Sigmoid colon (tissue), 4 donors: ENCODE measurements at regions not wholly inside any gene's neighbourhood (a gene's known extent, or its start where the extent isn't known, plus 50 kb on each side); places are given as distances from the start of the nearest gene placed in this dataset.

Source experiments
- EP300 ChIP-seq, 4 donors: sonication (generic); formaldehyde crosslinking; IDR thresholded peaks; one replicate each; pipeline ENCODE4 v1.6.1; 2017; ENCODE audit warnings: antibody characterized with exemption in 4 of 4
- POLR2A ChIP-seq, 2 donors: fragments of 450-650 bp; IDR thresholded peaks; one replicate each; pipeline ENCODE4 v1.6.1; 2016; ENCODE audit warnings: antibody characterized with exemption in 2 of 2, mild to moderate bottlenecking in 2 of 2, moderate library complexity in 2 of 2
- POLR2AphosphoS5 ChIP-seq, 4 donors: sonication (generic); formaldehyde crosslinking; IDR thresholded peaks; one replicate each; pipeline ENCODE4 v1.6.1; 2017; ENCODE audit warnings: antibody characterized with exemption in 4 of 4
- TF ChIP-seq, protein P1 (sequence below), 4 experiments: fragments of 450-650 bp in 3 of 4; fragments of 200-600 bp in 1 of 4; IDR thresholded peaks; one replicate each; pipeline ENCODE4 v1.5.1; 2016 to 2019; ENCODE audit warnings: antibody characterized with exemption in 4 of 4, mild to moderate bottlenecking in 3 of 4, moderate library complexity in 2 of 4

DNA sequence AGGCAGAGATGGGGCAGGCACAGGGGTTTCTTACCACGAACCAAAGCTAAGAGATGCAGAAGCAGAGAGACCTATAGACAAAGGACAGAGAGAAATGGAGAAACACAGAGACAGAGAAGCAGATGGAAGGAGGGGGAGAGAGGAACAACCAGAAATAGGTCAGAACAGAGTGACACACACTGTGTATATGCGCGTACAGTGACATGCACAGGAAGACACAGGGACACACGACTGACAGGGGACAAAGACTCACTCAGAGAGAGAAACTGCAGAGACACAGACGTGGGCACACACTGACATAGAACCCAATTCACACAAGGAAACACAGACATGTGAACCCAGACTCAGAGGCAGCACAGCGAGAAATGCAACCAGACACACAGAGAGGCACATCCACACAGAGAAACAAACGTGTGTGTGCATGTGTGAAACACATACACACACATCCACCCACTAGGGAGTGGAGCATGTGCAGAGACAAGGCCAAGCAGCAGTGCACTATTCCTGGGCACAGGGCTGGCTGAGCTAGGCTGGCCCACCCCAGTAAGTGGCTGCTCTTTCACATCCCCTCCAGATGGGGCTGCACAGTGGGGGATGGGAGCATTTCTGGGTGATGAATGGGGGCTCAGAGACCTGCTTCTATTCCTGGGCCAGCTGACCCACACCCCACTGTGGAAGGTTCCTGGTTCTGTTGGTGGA, 123.4 kb upstream of the CSF3R start:
- TF ChIP-seq, protein P1, sequence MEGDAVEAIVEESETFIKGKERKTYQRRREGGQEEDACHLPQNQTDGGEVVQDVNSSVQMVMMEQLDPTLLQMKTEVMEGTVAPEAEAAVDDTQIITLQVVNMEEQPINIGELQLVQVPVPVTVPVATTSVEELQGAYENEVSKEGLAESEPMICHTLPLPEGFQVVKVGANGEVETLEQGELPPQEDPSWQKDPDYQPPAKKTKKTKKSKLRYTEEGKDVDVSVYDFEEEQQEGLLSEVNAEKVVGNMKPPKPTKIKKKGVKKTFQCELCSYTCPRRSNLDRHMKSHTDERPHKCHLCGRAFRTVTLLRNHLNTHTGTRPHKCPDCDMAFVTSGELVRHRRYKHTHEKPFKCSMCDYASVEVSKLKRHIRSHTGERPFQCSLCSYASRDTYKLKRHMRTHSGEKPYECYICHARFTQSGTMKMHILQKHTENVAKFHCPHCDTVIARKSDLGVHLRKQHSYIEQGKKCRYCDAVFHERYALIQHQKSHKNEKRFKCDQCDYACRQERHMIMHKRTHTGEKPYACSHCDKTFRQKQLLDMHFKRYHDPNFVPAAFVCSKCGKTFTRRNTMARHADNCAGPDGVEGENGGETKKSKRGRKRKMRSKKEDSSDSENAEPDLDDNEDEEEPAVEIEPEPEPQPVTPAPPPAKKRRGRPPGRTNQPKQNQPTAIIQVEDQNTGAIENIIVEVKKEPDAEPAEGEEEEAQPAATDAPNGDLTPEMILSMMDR (IDR thresholded peaks at IDR 0.05) = no peak
- TF ChIP-seq EP300 (IDR thresholded peaks at IDR 0.05) = no peak
- TF ChIP-seq POLR2AphosphoS5 (IDR thresholded peaks at IDR 0.05) = no peak
- TF ChIP-seq POLR2A (IDR thresholded peaks at IDR 0.05) = no peak
